Esophagus squamous epithelium (tissue), 4 donors: ENCODE measurements at regions not wholly inside any gene's neighbourhood (a gene's known extent, or its start where the extent isn't known, plus 50 kb on each side); places are given as distances from the start of the nearest gene placed in this dataset.

Experiments used
- CTCF ChIP-seq, 6 experiments: fragments of 450-650 bp in 4 of 6; fragments of 200-600 bp in 2 of 6; sonication (generic) in 2 of 6; IDR thresholded peaks; one replicate each; pipeline ENCODE4 v1.5.1; 2016 to 2019; ENCODE audit warnings: antibody characterized with exemption in 6 of 6, mild to moderate bottlenecking in 4 of 6, moderate library complexity in 4 of 6
- POLR2A ChIP-seq, 4 donors: fragments of 450-650 bp; IDR thresholded peaks; one replicate each; pipeline ENCODE4 v1.6.1; 2017; ENCODE audit warnings: antibody characterized with exemption in 4 of 4, mild to moderate bottlenecking in 4 of 4, moderate library complexity in 3 of 4

- TF ChIP-seq CTCF (IDR thresholded peaks at IDR 0.05) = no peak
- TF ChIP-seq POLR2A (IDR thresholded peaks at IDR 0.05) = no peak
Observed at GRCh38 chr11:70597006-70597555, 198.8 kb downstream of the CTTN start.
